Glutamatergic neuron (in vitro differentiated cells): ENCODE measurements at regions not wholly inside any gene's neighbourhood (a gene's known extent, or its start where the extent isn't known, plus 50 kb on each side); places are given as distances from the start of the nearest gene placed in this dataset.
"Not testable (repeated sequence)": the region's sequence is repeated elsewhere in the genome, so short reads cannot be mapped to it uniquely, and the experiment has no call there.

Experiments
- DNase-seq: peaks from one replicate; pipeline ENCODE4 v3.0.0; 2022
- H3K27ac Mint-ChIP-seq: one replicate; pipeline ENCODE4 v1.8.0; 2020; ENCODE audit warnings: mild to moderate bottlenecking, mixed read lengths, inconsistent platforms; ENCODE audit not compliant: unreplicated experiment
- H3K27me3 Mint-ChIP-seq: one replicate; pipeline ENCODE4 v1.8.0; 2020; ENCODE audit warnings: mild to moderate bottlenecking, moderate library complexity, mixed read lengths, inconsistent platforms; ENCODE audit not compliant: unreplicated experiment
- H3K36me3 Mint-ChIP-seq: one replicate; pipeline ENCODE4 v1.8.0; 2020; ENCODE audit warnings: mild to moderate bottlenecking, mixed read lengths, inconsistent platforms; ENCODE audit not compliant: unreplicated experiment
- H3K4me1 Mint-ChIP-seq: one replicate; pipeline ENCODE4 v1.8.0; 2020; ENCODE audit warnings: mild to moderate bottlenecking, low read depth, mixed read lengths, inconsistent platforms; ENCODE audit not compliant: unreplicated experiment
- H3K4me3 Mint-ChIP-seq: one replicate; pipeline ENCODE4 v1.8.0; 2020; ENCODE audit warnings: mild to moderate bottlenecking, mixed read lengths, inconsistent platforms; ENCODE audit not compliant: unreplicated experiment
- H3K9me3 Mint-ChIP-seq: one replicate; pipeline ENCODE4 v1.8.0; 2020; ENCODE audit warnings: mild to moderate bottlenecking, moderate library complexity, mixed read lengths, inconsistent platforms; ENCODE audit not compliant: unreplicated experiment
- CTCF ChIP-seq: fragments of 200-600 bp; sonication (generic); IDR thresholded peaks from one replicate; pipeline ENCODE4 v1.5.0; 2021; ENCODE audit not compliant: partially characterized antibody, unreplicated experiment

- Mint-ChIP-seq H3K9me3 (no peaks in the 10 kb centered on the region), H3K4me3 (no peak overlapping the region), H3K4me1 (peaks cover 3% of the 10 kb centered on the region), H3K36me3 (no peaks in the 10 kb centered on the region), H3K27me3 (peaks cover 2% of the 10 kb centered on the region), H3K27ac (no peak overlapping the region)
- no peak for DNase-seq
- no peak for TF ChIP-seq CTCF
Measured at GRCh38 chr4:32931475-32931874, 2211.3 kb downstream of the PCDH7 start.

GRCh38 chr4:32932156-32932555 lies 2212.0 kb downstream of the PCDH7 start:
- Mint-ChIP-seq H3K9me3 (no peaks in the 10 kb centered on the region), H3K36me3 (no peaks in the 10 kb centered on the region), H3K27me3 (peaks cover 2% of the 10 kb centered on the region), H3K4me3 (no peak overlapping the region), H3K27ac (no peak overlapping the region), H3K4me1 (peaks cover 3% of the 10 kb centered on the region)
- no peak for TF ChIP-seq CTCF
- DNase-seq: no peak

GRCh38 chr4:32939222-32939621 lies 2219.1 kb downstream of the PCDH7 start:
- not testable (repeated sequence) for DNase-seq, H3K4me1 Mint-ChIP-seq, H3K9me3 Mint-ChIP-seq, H3K27ac Mint-ChIP-seq, H3K4me3 Mint-ChIP-seq, H3K36me3 Mint-ChIP-seq, H3K27me3 Mint-ChIP-seq

GRCh38 chr4:32950866-32951265 lies 2230.7 kb downstream of the PCDH7 start:
- Mint-ChIP-seq H3K9me3 (no peaks in the 10 kb centered on the region), H3K4me1 (peaks cover 3% of the 10 kb centered on the region), H3K27me3 (no peaks in the 10 kb centered on the region), H3K4me3 (no peak overlapping the region), H3K36me3 (no peaks in the 10 kb centered on the region), H3K27ac (no peak overlapping the region)
- TF ChIP-seq CTCF: no peak
- no peak for DNase-seq

- no peak for DNase-seq
- H3K36me3 Mint-ChIP-seq: no peaks in the 10 kb centered on the region
- H3K27ac Mint-ChIP-seq: no peak overlapping the region
- no peak for TF ChIP-seq CTCF
- no peaks in the 10 kb centered on the region for H3K9me3 Mint-ChIP-seq
- no peak overlapping the region for H3K4me3 Mint-ChIP-seq
- no peaks in the 10 kb centered on the region for H3K4me1 Mint-ChIP-seq
- no peaks in the 10 kb centered on the region for H3K27me3 Mint-ChIP-seq
Measured at GRCh38 chr4:32958586-32958985, 2238.4 kb downstream of the PCDH7 start.

- Mint-ChIP-seq H3K4me3 (no peak overlapping the region), H3K4me1 (no peaks in the 10 kb centered on the region), H3K9me3 (no peaks in the 10 kb centered on the region), H3K36me3 (no peaks in the 10 kb centered on the region), H3K27ac (no peak overlapping the region), H3K27me3 (no peaks in the 10 kb centered on the region)
- no peak for TF ChIP-seq CTCF
- DNase-seq: no peak
Measured at GRCh38 chr4:32962100-32962499, 2241.9 kb downstream of the PCDH7 start.
